GM12891 (cell line): ENCODE measurements at regions not wholly inside any gene's neighbourhood (a gene's known extent, or its start where the extent isn't known, plus 50 kb on each side); places are given as distances from the start of the nearest gene placed in this dataset.

Experiments
- POLR2A ChIP-seq: IDR thresholded peaks from 2 replicates; pipeline ENCODE4 v1.6.1; 2011; ENCODE audit warnings: low read depth, low read length, control low read depth
- POLR2AphosphoS5 ChIP-seq: IDR thresholded peaks from 2 replicates; pipeline ENCODE4 v1.6.1; 2011; ENCODE audit warnings: low read depth, low read length, control low read depth
- POU2F2 ChIP-seq: IDR thresholded peaks from 2 replicates; pipeline ENCODE4 v1.6.1; 2011; ENCODE audit warnings: low read depth, mild to moderate bottlenecking, control low read depth, low read length, moderate library complexity
- SPI1 ChIP-seq: IDR thresholded peaks from 2 replicates; pipeline ENCODE4 v1.6.1; 2011; ENCODE audit warnings: low read depth, low read length, control low read depth
- TAF1 ChIP-seq: IDR thresholded peaks from 2 replicates; pipeline ENCODE4 v1.6.1; 2011; ENCODE audit warnings: low read depth, low read length, control low read depth

DNA sequence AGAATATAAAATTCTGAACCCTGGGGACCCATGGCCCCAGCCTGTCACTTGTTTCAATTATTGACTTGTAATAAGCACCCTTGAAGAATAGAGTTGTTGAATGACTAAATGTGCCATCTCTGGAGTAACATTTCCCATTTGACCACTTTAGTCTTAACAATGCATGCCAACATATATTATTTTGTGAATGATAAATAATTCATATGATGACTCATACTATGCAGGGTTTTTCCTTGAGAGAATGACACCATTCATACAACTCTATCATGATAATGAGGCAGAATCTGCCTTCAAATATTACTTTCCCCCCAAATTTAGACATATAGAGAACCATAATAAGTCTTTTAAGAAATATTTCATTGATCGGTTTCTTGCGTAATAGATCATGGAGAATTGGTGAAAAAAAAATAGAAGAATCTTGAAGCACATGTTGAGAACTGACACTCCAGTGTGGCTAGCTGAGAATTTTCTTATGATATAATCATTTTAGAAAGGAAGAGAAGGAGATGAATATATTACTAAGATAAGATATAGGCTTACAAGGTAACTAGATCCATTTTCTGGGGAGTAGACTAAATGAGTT lies 404.5 kb downstream of the GRXCR1 start:
- TF ChIP-seq POLR2AphosphoS5, result no peak
- no peak for TF ChIP-seq POLR2A
- no peak for TF ChIP-seq SPI1
- TF ChIP-seq POU2F2, result no peak
- no peak for TF ChIP-seq TAF1
